HuH-7.5 (cell line): ENCODE measurements at regions not wholly inside any gene's neighbourhood (a gene's known extent, or its start where the extent isn't known, plus 50 kb on each side); places are given as distances from the start of the nearest gene placed in this dataset.
"Not testable (repeated sequence)": the region's sequence is repeated elsewhere in the genome, so short reads cannot be mapped to it uniquely, and the experiment has no call there.

ENCODE experiments used
- DNase-seq: peaks from one replicate; pipeline ENCODE4 v3.0.0; 2011; ENCODE audit warnings: low spot score

- DNase-seq: no peak
These were observed 504.1 kb upstream of the CDIN1 start for GRCh38 chr15:36075333-36075732.

- no peak for DNase-seq
These were observed 500.4 kb upstream of the CDIN1 start for GRCh38 chr15:36079021-36079420.

- DNase-seq: no peak
These were observed 498.7 kb upstream of the CDIN1 start for GRCh38 chr15:36080759-36081158.

GRCh38 chr15:36090286-36090946 lies 489.0 kb upstream of the CDIN1 start:
- no peak for DNase-seq

- no peak for DNase-seq
These were observed 472.6 kb upstream of the CDIN1 start for GRCh38 chr15:36106640-36107335.

- DNase-seq: no peak
These were observed 470.9 kb upstream of the CDIN1 start for GRCh38 chr15:36108541-36108940.

GRCh38 chr15:36109943-36110658 lies 469.3 kb upstream of the CDIN1 start:
- DNase-seq: no peak

GRCh38 chr15:36110659-36110993 lies 468.8 kb upstream of the CDIN1 start:
- no peak for DNase-seq

GRCh38 chr15:36117296-36117787 lies 462.1 kb upstream of the CDIN1 start:
- DNase-seq: no peak

- DNase-seq: no peak
These were observed 453.2 kb upstream of the CDIN1 start for GRCh38 chr15:36126194-36126593.

GRCh38 chr15:36130641-36131310 lies 448.6 kb upstream of the CDIN1 start:
- DNase-seq: no peak

GRCh38 chr15:36133742-36134141 lies 445.7 kb upstream of the CDIN1 start:
- no peak for DNase-seq

- DNase-seq: no peak
These were observed 443.4 kb upstream of the CDIN1 start for GRCh38 chr15:36136049-36136448.

- no peak for DNase-seq
These were observed 426.5 kb upstream of the CDIN1 start for GRCh38 chr15:36152936-36153335.

- no peak for DNase-seq
These were observed 422.5 kb upstream of the CDIN1 start for GRCh38 chr15:36156879-36157427.

- no peak for DNase-seq
These were observed 419.1 kb upstream of the CDIN1 start for GRCh38 chr15:36160351-36160750.

- DNase-seq: no peak
These were observed 418.3 kb upstream of the CDIN1 start for GRCh38 chr15:36161108-36161507.

- no peak for DNase-seq
These were observed 417.6 kb upstream of the CDIN1 start for GRCh38 chr15:36161771-36162212.

- not testable (repeated sequence) for DNase-seq
These were observed 415.4 kb upstream of the CDIN1 start for GRCh38 chr15:36163983-36164382.

GRCh38 chr15:36172955-36173354 lies 406.5 kb upstream of the CDIN1 start:
- DNase-seq: no peak

- no peak for DNase-seq
These were observed 404.2 kb upstream of the CDIN1 start for GRCh38 chr15:36175186-36175740.

GRCh38 chr15:36175741-36176291 lies 403.6 kb upstream of the CDIN1 start:
- DNase-seq: no peak
